Colonic mucosa (tissue), 4 donors: ENCODE measurements at regions not wholly inside any gene's neighbourhood (a gene's known extent, or its start where the extent isn't known, plus 50 kb on each side); places are given as distances from the start of the nearest gene placed in this dataset.
"Not testable (repeated sequence)": the region's sequence is repeated elsewhere in the genome, so short reads cannot be mapped to it uniquely, and the experiment has no call there.

Experiments used
- DNase-seq: peaks from one replicate; pipeline ENCODE4 v3.0.0-alpha.2; 2020
- H3K27ac ChIP-seq: fragments of 200-600 bp; one replicate; pipeline ENCODE4 v1.8.0; 2021
- H3K27me3 ChIP-seq: fragments of 200-600 bp; one replicate; pipeline ENCODE4 v1.8.0; 2021
- H3K36me3 ChIP-seq: fragments of 200-600 bp; one replicate; pipeline ENCODE4 v1.8.0; 2021
- H3K4me1 ChIP-seq: fragments of 200-600 bp; one replicate; pipeline ENCODE4 v1.8.0; 2021; ENCODE audit warnings: mild to moderate bottlenecking
- H3K4me3 ChIP-seq: fragments of 200-600 bp; one replicate; pipeline ENCODE4 v1.8.0; 2021
- H3K9ac ChIP-seq, 2 donors: one replicate each; pipeline ENCODE4 v1.7.0; 2013; ENCODE audit warnings: control low read depth in 2 of 2, low read depth in 2 of 2, low read length in 2 of 2
- H3K9me3 ChIP-seq: fragments of 200-600 bp; one replicate; pipeline ENCODE4 v1.8.0; 2021
- intact Hi-C: fragments of 100-400 bp; cut with DNase I; formaldehyde crosslinking; loops from one replicate; pipeline ENCODE4 v1.14.1; 2022
- TF ChIP-seq, protein P1 (sequence below): fragments of 200-600 bp; IDR thresholded peaks from one replicate; pipeline ENCODE4 v1.8.0; 2022; ENCODE audit warnings: antibody characterized with exemption, mild to moderate bottlenecking
- donor health status: healthy.
- donor health status: DM: no; HTN: no; CAD: no.
- donor health status: DM: no; HTN: no; CAD: no.

DNA sequence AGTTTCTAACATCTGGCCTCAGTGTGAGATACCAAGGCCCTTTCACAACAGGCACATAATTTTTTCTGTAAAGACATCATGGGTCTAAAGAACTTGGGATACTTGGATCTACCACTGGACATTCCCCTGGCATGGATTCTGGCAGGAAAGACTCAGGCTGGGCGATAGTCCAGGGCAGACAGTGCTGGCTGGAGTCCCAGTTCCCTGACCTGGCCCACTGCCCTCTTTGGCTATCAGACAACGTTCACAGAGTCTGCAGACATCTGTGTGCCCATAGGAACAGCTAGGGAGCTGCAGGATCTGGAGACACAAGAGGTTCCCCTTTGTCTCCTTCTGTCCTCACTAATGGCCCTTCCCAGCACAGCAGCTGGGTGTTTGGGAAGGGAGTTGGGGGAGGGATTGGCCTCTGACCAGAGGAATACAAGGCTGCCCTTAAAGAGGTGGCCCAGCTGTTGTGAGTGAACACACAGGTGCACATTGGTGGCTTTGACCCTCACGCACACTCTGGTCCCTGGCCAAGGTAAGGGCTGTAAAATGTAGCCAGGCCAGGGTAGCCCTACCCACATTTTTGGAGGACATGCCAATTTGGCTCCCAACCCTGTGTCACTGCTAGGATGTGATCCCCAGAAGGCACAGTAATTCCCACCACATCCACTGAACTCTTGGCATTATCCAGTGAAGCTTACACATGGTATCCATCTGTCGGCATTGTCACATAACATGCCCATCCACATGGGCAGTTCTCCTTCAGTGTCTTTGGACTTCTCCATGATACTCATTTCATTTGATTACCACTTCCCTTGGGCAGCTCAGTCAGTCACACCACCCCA, 72.3 kb downstream of the SOX3 start:
- no peak for DNase-seq

DNA sequence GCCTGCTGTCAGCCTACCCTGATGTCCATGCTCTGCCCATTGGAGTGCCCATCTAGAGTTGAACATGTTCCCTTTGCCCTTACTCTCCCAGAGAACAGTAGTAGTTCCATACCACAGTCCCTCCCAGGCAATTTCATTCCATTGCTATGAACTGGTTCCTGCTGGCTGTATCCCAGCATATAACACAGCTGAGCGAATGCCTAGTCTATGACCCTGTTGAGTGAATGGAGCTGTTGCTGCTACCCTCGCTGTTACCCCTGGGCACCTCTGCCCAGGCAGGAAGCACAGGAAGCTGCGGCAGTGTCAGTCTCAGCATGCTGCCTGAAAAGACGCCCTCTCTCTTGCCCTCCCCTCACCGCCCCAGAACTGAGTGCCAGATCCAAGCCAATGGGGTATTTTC, 73.3 kb downstream of the SOX3 start:
- Histone ChIP-seq H3K9me3 (no peaks in the 10 kb centered on the region), H3K4me1 (no peaks in the 10 kb centered on the region), H3K4me3 (no peak overlapping the region), H3K27ac (no peak overlapping the region), H3K36me3 (no peaks in the 10 kb centered on the region), H3K27me3 (no peaks in the 10 kb centered on the region), H3K9ac (no peak overlapping the region)
- intact Hi-C loops, result no loop called here
- TF ChIP-seq, protein P1, sequence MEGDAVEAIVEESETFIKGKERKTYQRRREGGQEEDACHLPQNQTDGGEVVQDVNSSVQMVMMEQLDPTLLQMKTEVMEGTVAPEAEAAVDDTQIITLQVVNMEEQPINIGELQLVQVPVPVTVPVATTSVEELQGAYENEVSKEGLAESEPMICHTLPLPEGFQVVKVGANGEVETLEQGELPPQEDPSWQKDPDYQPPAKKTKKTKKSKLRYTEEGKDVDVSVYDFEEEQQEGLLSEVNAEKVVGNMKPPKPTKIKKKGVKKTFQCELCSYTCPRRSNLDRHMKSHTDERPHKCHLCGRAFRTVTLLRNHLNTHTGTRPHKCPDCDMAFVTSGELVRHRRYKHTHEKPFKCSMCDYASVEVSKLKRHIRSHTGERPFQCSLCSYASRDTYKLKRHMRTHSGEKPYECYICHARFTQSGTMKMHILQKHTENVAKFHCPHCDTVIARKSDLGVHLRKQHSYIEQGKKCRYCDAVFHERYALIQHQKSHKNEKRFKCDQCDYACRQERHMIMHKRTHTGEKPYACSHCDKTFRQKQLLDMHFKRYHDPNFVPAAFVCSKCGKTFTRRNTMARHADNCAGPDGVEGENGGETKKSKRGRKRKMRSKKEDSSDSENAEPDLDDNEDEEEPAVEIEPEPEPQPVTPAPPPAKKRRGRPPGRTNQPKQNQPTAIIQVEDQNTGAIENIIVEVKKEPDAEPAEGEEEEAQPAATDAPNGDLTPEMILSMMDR, result no peak
- no peak for DNase-seq

More for the DNA sequence above, 72.3 kb downstream of the SOX3 start:
- H3K9ac ChIP-seq, result no peak overlapping the region
- TF ChIP-seq, protein P1, result no peak
- H3K4me1 ChIP-seq, result no peaks in the 10 kb centered on the region
- intact Hi-C loops, result no loop called here
- no peak overlapping the region for H3K4me3 ChIP-seq
- H3K36me3 ChIP-seq, result no peaks in the 10 kb centered on the region
- no peaks in the 10 kb centered on the region for H3K27me3 ChIP-seq
- H3K9me3 ChIP-seq, result no peaks in the 10 kb centered on the region
- no peak overlapping the region for H3K27ac ChIP-seq

DNA sequence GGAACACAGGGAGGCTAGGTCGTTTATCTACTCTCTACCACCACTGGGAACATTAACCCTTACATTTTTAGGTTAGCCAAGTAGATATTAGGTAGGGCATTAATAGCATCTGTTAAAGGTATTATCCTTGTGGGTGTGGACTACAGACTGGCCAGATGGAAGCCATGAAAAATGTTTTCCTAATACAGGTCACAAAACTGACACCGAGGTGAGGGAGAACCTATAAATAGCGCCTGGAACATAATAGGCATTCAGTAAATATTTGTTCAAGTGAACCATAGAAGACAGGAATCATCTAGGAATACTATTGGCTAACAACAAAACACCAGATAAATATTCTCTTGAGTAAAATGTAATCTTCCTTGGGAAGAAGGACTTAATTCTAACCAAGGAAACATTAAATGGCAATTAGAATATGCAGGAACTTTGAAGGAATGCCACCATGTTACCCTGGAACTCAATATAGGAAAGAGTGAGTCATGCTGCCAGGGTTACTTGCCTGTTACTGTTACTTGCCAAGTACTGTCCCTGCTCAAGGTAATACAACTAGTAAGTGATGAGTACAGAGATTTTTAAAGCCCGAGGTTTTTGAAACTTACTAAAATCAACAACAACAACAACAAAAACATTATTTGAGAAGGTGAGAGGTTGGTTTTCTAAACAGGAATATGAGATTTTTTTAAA, 79.0 kb downstream of the SOX3 start:
- DNase-seq, result no peak
- no peaks in the 10 kb centered on the region for H3K4me1 ChIP-seq
- H3K9ac ChIP-seq, result no peak overlapping the region
- no peak overlapping the region for H3K27ac ChIP-seq
- TF ChIP-seq, protein P1, result no peak
- H3K27me3 ChIP-seq, result no peaks in the 10 kb centered on the region
- H3K9me3 ChIP-seq, result no peaks in the 10 kb centered on the region
- intact Hi-C loops, result no loop called here
- H3K4me3 ChIP-seq, result no peak overlapping the region
- no peaks in the 10 kb centered on the region for H3K36me3 ChIP-seq

DNA sequence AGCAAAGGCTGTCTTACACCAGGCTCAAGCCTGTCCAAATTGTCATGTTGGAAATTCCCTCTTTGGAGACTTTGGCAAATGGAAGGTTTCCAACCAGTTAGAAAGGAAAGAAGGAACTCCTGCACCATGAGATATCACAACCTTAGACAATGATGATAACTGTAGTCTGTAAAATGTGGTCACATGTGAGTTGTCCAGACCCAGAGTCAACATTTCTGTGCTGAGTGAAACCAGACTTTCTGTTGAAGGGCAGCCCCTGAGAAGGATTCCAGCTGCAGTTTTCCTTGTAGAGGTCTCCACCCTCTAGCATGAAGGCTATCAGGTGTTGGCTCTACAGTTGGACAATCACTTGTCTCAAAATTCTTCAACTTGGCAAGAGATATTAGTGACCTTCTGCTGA, 82.4 kb downstream of the SOX3 start:
- intact Hi-C loops, result no loop called here
- Histone ChIP-seq H3K4me3 (no peak overlapping the region), H3K27ac (no peak overlapping the region), H3K9ac (no peak overlapping the region), H3K4me1 (no peaks in the 10 kb centered on the region), H3K9me3 (no peaks in the 10 kb centered on the region), H3K36me3 (no peaks in the 10 kb centered on the region), H3K27me3 (no peaks in the 10 kb centered on the region)
- DNase-seq, result no peak
- TF ChIP-seq, protein P1, result no peak

DNA sequence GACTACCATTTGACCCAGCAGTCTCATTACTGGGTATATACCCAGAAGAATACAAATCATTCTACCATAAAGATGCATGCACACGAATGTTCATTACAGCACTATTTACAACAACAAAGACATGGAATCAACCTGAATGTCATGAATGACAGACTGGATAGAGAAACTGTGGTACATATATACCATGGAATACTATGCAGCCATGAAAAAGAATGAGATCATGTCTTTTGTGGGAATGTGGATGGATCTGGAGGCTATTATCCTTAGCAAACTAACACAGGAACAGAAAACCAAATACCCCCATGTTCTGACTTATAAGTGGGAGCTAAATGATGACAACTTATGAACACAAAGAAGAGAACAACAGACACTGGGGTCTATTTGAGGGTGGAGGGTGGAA, 102.7 kb downstream of the SOX3 start:
- H3K9ac ChIP-seq, H3K4me3 ChIP-seq, H3K36me3 ChIP-seq, H3K27me3 ChIP-seq, H3K9me3 ChIP-seq, H3K4me1 ChIP-seq, DNase-seq, intact Hi-C loops, H3K27ac ChIP-seq: not testable (repeated sequence)

DNA sequence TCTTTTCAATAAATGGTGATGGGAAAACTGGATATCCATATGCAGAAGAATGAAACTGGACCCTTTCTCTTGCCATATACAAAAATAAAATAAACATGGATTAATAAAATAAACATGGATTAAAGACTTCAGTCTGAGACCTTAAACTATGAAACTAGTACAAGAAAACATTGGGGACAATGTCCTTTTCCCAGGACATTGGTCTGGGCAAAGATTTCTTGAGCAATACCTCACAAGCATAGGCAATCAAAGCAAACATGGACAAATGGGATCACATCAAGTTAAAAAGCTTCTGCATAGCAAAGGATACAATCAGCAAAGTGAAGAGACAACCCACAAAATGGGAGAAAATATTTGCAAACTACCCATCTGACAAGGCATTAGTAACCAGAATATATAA, 108.5 kb downstream of the SOX3 start:
- H3K27ac ChIP-seq, H3K27me3 ChIP-seq, DNase-seq, H3K4me3 ChIP-seq, intact Hi-C loops, H3K36me3 ChIP-seq, H3K9me3 ChIP-seq, H3K4me1 ChIP-seq, H3K9ac ChIP-seq: not testable (repeated sequence)
